Right atrium auricular region (tissue), 2 donors: ENCODE measurements at regions not wholly inside any gene's neighbourhood (a gene's known extent, or its start where the extent isn't known, plus 50 kb on each side); places are given as distances from the start of the nearest gene placed in this dataset.
"Not testable (repeated sequence)": the region's sequence is repeated elsewhere in the genome, so short reads cannot be mapped to it uniquely, and the experiment has no call there.

Experiments
- DNase-seq: peaks from one replicate; pipeline ENCODE4 v3.0.0-alpha.2; 2019; ENCODE audit warnings: low spot score
- H3K27ac ChIP-seq, 2 donors: fragments of 200-600 bp; sonication (generic); 1 replicate in 1 of 2; 2 replicates in 1 of 2; pipeline ENCODE4 v1.5.1; 2016 to 2019
- H3K27me3 ChIP-seq, 2 donors: fragments of 200-600 bp; sonication (generic); one replicate each; pipeline versions ENCODE4 v1.5.1 to v1.6.0; 2017 to 2019
- H3K36me3 ChIP-seq: fragments of 200-600 bp; sonication (generic); one replicate; pipeline ENCODE4 v1.5.1; 2016
- H3K4me1 ChIP-seq, 2 donors: fragments of 200-600 bp; sonication (generic); one replicate each; pipeline versions ENCODE4 v1.5.1 to v1.6.0; 2017 to 2019
- H3K4me3 ChIP-seq, 2 donors: fragments of 200-600 bp; sonication (generic); 1 replicate in 1 of 2; 2 replicates in 1 of 2; pipeline ENCODE4 v1.5.1; 2017 to 2019; ENCODE audit warnings: mild to moderate bottlenecking in 1 of 2, moderate library complexity in 1 of 2
- H3K9me3 ChIP-seq, 2 donors: fragments of 200-600 bp; sonication (generic); one replicate each; pipeline ENCODE4 v1.5.1; 2019
- CTCF ChIP-seq, 2 donors: fragments of 200-600 bp; sonication (generic); IDR thresholded peaks; one replicate each; pipeline ENCODE4 v1.5.1; 2019; ENCODE audit warnings: antibody characterized with exemption in 2 of 2

DNA sequence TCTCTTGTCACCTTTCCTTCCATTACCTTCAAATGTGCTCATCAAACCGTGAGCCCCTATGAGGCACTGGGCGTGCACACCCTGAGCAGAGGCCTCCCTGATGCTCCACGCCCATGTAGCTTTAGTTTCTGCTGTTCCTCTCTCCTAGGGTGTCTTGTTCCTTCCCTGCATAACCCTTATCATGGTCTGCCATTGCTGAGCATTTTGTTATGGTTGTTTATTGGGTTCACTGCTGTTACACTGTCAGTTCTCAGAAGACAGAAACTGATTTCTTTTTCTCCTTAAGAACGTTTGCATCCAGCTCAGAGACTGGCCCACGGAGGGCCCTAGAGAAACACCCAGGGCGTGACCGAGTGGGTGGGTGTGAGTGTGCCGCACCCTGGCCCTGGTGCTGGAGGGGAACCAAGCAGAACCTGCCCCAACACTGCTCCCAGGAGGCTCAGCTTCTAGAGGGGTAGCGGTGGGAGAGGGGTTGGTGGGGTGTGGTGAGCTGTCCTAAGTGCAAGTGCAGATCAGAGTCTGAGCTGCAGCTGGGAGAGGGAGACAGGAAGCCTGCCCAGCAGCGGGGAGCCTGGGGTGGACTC is 61.4 kb upstream of the URI1 start:
- Histone ChIP-seq H3K4me1 (no peaks in the 10 kb centered on the region), H3K36me3 (no peaks in the 10 kb centered on the region), H3K27ac (no peak overlapping the region), H3K4me3 (no peak overlapping the region), H3K9me3 (no peaks in the 10 kb centered on the region), H3K27me3 (no peaks in the 10 kb centered on the region)
- no peak for DNase-seq
- no peak for TF ChIP-seq CTCF (IDR thresholded peaks at IDR 0.05)

- H3K4me3 ChIP-seq = no peak overlapping the region
- H3K36me3 ChIP-seq = no peaks in the 10 kb centered on the region
- DNase-seq = no peak
- no peak for TF ChIP-seq CTCF (IDR thresholded peaks at IDR 0.05)
- H3K27ac ChIP-seq = no peak overlapping the region
- H3K4me1 ChIP-seq = no peaks in the 10 kb centered on the region
- H3K27me3 ChIP-seq = no peaks in the 10 kb centered on the region
- H3K9me3 ChIP-seq = no peaks in the 10 kb centered on the region
Observed at GRCh38 chr19:29881386-29881785, 60.7 kb upstream of the URI1 start.

DNA sequence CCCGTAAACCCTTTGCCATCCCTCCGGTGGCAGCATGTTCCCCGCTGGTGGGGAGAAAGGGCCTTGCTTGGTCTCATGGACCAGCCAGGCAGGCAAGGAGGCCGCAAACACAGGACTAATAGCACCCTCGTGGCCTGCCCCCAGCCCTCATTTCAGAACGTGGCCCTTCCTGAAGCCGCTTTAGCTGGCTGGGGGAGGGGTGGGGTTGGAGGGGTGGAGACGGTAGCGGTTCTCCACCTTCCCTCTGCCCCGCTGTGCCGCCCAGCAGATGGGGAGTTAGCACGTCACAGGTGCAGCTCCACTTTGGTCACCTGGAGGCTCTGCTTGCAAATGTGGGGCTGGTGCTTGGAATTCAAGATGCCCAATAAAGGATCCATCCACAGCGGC is 59.3 kb upstream of the URI1 start:
- Histone ChIP-seq H3K36me3 (no peaks in the 10 kb centered on the region), H3K27me3 (no peaks in the 10 kb centered on the region), H3K27ac (no peak overlapping the region), H3K4me1 (no peaks in the 10 kb centered on the region), H3K9me3 (no peaks in the 10 kb centered on the region), H3K4me3 (no peak overlapping the region)
- DNase-seq = no peak
- TF ChIP-seq CTCF (IDR thresholded peaks at IDR 0.05) = no peak

DNA sequence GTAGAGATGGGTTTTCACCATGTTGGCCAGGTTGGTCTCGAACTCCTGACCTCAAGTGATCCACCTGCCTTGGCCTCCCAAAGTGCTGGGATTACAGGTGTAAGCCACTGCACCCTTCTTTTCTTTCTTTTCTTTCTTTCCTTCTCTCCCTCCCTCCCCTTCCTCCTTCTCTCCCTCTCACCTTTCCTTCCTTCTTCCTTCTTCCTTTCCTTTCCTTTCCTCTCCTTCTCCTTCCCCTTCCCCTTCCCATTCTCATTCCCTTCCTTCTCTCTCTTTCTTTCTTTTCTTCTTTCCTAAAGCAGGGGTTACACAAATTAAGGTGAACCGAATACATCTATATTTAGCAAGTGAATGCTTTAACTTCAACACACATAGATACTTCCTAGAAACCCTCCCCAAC is 58.0 kb upstream of the URI1 start:
- no peaks in the 10 kb centered on the region for H3K36me3 ChIP-seq
- no peak for DNase-seq
- H3K4me1 ChIP-seq = no peaks in the 10 kb centered on the region
- H3K9me3 ChIP-seq = no peaks in the 10 kb centered on the region
- H3K4me3 ChIP-seq = no peak overlapping the region
- H3K27ac ChIP-seq = no peak overlapping the region
- no peaks in the 10 kb centered on the region for H3K27me3 ChIP-seq
- no peak for TF ChIP-seq CTCF (IDR thresholded peaks at IDR 0.05)

- TF ChIP-seq CTCF (IDR thresholded peaks at IDR 0.05) = no peak
- no peaks in the 10 kb centered on the region for H3K4me1 ChIP-seq
- H3K27ac ChIP-seq = no peak overlapping the region
- no peaks in the 10 kb centered on the region for H3K9me3 ChIP-seq
- no peak overlapping the region for H3K4me3 ChIP-seq
- H3K36me3 ChIP-seq = no peaks in the 10 kb centered on the region
- no peak for DNase-seq
- H3K27me3 ChIP-seq = no peaks in the 10 kb centered on the region
Observed at GRCh38 chr19:29884466-29884865, 57.6 kb upstream of the URI1 start.

GRCh38 chr19:29886106-29886505 is 55.9 kb upstream of the URI1 start:
- H3K9me3 ChIP-seq, H3K27ac ChIP-seq, H3K36me3 ChIP-seq, H3K27me3 ChIP-seq, H3K4me1 ChIP-seq, H3K4me3 ChIP-seq, DNase-seq: not testable (repeated sequence)
